T-helper 2 cell treated with Interferon-gamma antibody and Interleukin-4, amounts not matched to agents 100 ng/mL and 5 ng/mL, for 36 hours (primary cell): ENCODE measurements at regions not wholly inside any gene's neighbourhood (a gene's known extent, or its start where the extent isn't known, plus 50 kb on each side); places are given as distances from the start of the nearest gene placed in this dataset.

Experiments used
- intact Hi-C: fragments of 100-400 bp; cut with micrococcal nuclease; formaldehyde crosslinking; loops from one replicate; pipeline ENCODE4 v1.15.1; 2023

- intact Hi-C loops: no loop called here
These were observed 74.3 kb downstream of the ANKRD7 start for GRCh38 chr7:118298771-118299170.

- intact Hi-C loops: no loop called here
These were observed 75.7 kb downstream of the ANKRD7 start for GRCh38 chr7:118300177-118300576.

- intact Hi-C loops: no loop called here
These were observed 79.6 kb downstream of the ANKRD7 start for GRCh38 chr7:118304100-118304499.

GRCh38 chr7:118305671-118306070 is 81.2 kb downstream of the ANKRD7 start:
- intact Hi-C loops: no loop called here

- intact Hi-C loops: no loop called here
These were observed 82.3 kb downstream of the ANKRD7 start for GRCh38 chr7:118306771-118307170.

GRCh38 chr7:118311121-118311836 is 86.8 kb downstream of the ANKRD7 start:
- intact Hi-C loops: loop anchor here (2.0 kb wide), 1 partner anchor 22 kb away; no protein-coding TSS in a partner anchor

- intact Hi-C loops: no loop called here
These were observed 87.5 kb downstream of the ANKRD7 start for GRCh38 chr7:118312051-118312450.

- intact Hi-C loops: no loop called here
These were observed 88.5 kb downstream of the ANKRD7 start for GRCh38 chr7:118312966-118313365.

- intact Hi-C loops: no loop called here
These were observed 100.4 kb downstream of the ANKRD7 start for GRCh38 chr7:118324790-118325449.

GRCh38 chr7:118325450-118325808 is 100.9 kb downstream of the ANKRD7 start:
- intact Hi-C loops: no loop called here

GRCh38 chr7:118327174-118327573 is 102.7 kb downstream of the ANKRD7 start:
- intact Hi-C loops: no loop called here

GRCh38 chr7:118328505-118329211 is 104.2 kb downstream of the ANKRD7 start:
- intact Hi-C loops: no loop called here

- intact Hi-C loops: no loop called here
These were observed 105.9 kb downstream of the ANKRD7 start for GRCh38 chr7:118330388-118330787.

- intact Hi-C loops: no loop called here
These were observed 122.2 kb downstream of the ANKRD7 start for GRCh38 chr7:118346748-118347147.

- intact Hi-C loops: loop anchor here (5.0 kb wide), 1 partner anchor 828 kb away; no protein-coding TSS in a partner anchor
These were observed 125.1 kb downstream of the ANKRD7 start for GRCh38 chr7:118349604-118350003.

GRCh38 chr7:118350260-118350659 is 125.8 kb downstream of the ANKRD7 start:
- intact Hi-C loops: loop anchor here (5.0 kb wide), 1 partner anchor 827 kb away; no protein-coding TSS in a partner anchor

GRCh38 chr7:118352867-118353453 is 128.5 kb downstream of the ANKRD7 start:
- intact Hi-C loops: loop anchor here (5.0 kb wide), 1 partner anchor 824 kb away; no protein-coding TSS in a partner anchor

- intact Hi-C loops: no loop called here
These were observed 141.9 kb downstream of the ANKRD7 start for GRCh38 chr7:118366363-118366762.

- intact Hi-C loops: no loop called here
These were observed 144.5 kb downstream of the ANKRD7 start for GRCh38 chr7:118368958-118369357.

GRCh38 chr7:118369987-118370386 is 145.5 kb downstream of the ANKRD7 start:
- intact Hi-C loops: no loop called here

- intact Hi-C loops: no loop called here
These were observed 148.0 kb downstream of the ANKRD7 start for GRCh38 chr7:118372530-118372929.

- intact Hi-C loops: no loop called here
These were observed 165.1 kb downstream of the ANKRD7 start for GRCh38 chr7:118389629-118390028.
